AG20443 (cell line): ENCODE measurements at regions not wholly inside any gene's neighbourhood (a gene's known extent, or its start where the extent isn't known, plus 50 kb on each side); places are given as distances from the start of the nearest gene placed in this dataset.
"Not testable (repeated sequence)": the region's sequence is repeated elsewhere in the genome, so short reads cannot be mapped to it uniquely, and the experiment has no call there.

ENCODE experiments used
- DNase-seq: peaks from one replicate; pipeline ENCODE4 v3.0.0; 2012; ENCODE audit warnings: low spot score, mixed read lengths

- no peak for DNase-seq
Measured at GRCh38 chr5:126677121-126677520, 76.4 kb downstream of the PHAX start.

- DNase-seq: peak; percentile 75
Measured at GRCh38 chr5:126680191-126680817, 79.6 kb downstream of the PHAX start.

GRCh38 chr5:126681314-126681713 lies 80.6 kb downstream of the PHAX start:
- not testable (repeated sequence) for DNase-seq

GRCh38 chr5:126681970-126682369 lies 81.2 kb downstream of the PHAX start:
- DNase-seq: no peak

GRCh38 chr5:126682856-126683255 lies 82.1 kb downstream of the PHAX start:
- no peak for DNase-seq

- DNase-seq: no peak
Measured at GRCh38 chr5:126683912-126684311, 83.2 kb downstream of the PHAX start.

GRCh38 chr5:126684656-126685442 lies 84.1 kb downstream of the PHAX start:
- DNase-seq: not testable (repeated sequence)

GRCh38 chr5:126686451-126687126 lies 85.8 kb downstream of the PHAX start:
- no peak for DNase-seq

- no peak for DNase-seq
Measured at GRCh38 chr5:126692971-126693370, 84.0 kb upstream of the LMNB1 start.

GRCh38 chr5:126693806-126694205 lies 83.1 kb upstream of the LMNB1 start:
- DNase-seq: no peak

GRCh38 chr5:126694403-126694802 lies 82.5 kb upstream of the LMNB1 start:
- peak; percentile 39 for DNase-seq

- DNase-seq: peak; percentile 17
Measured at GRCh38 chr5:126695091-126695490, 81.8 kb upstream of the LMNB1 start.

- DNase-seq: no peak
Measured at GRCh38 chr5:126707080-126707479, 69.9 kb upstream of the LMNB1 start.

- DNase-seq: no peak
Measured at GRCh38 chr5:126715765-126716164, 61.2 kb upstream of the LMNB1 start.

- no peak for DNase-seq
Measured at GRCh38 chr5:126716861-126717260, 60.1 kb upstream of the LMNB1 start.

- DNase-seq: no peak
Measured at GRCh38 chr5:126718236-126718868, 58.6 kb upstream of the LMNB1 start.

GRCh38 chr5:126720369-126720768 lies 56.6 kb upstream of the LMNB1 start:
- DNase-seq: no peak

GRCh38 chr5:126723643-126724042 lies 53.3 kb upstream of the LMNB1 start:
- DNase-seq: no peak
